GM18507 (cell line): ENCODE measurements at regions not wholly inside any gene's neighbourhood (a gene's known extent, or its start where the extent isn't known, plus 50 kb on each side); places are given as distances from the start of the nearest gene placed in this dataset.
"Not testable (repeated sequence)": the region's sequence is repeated elsewhere in the genome, so short reads cannot be mapped to it uniquely, and the experiment has no call there.

Source experiments
- DNase-seq: peaks from one replicate; pipeline ENCODE4 v3.0.0; 2011; ENCODE audit warnings: low read depth; ENCODE audit not compliant: insufficient read length; ENCODE audit errors: extremely low spot score
- FAIRE-seq: peaks from 2 replicates; lab custom pipeline; 2011; peaks lifted over from hg19 to GRCh38; lab: Jason Lieb, UNC

- no peak for DNase-seq
- FAIRE-seq = no peak
These were observed 404.2 kb downstream of the KCNRG start for GRCh38 chr13:50419331-50419865.

GRCh38 chr13:50419896-50420295 lies 404.7 kb downstream of the KCNRG start:
- FAIRE-seq (no peak), DNase-seq (no peak)

- FAIRE-seq (no peak), DNase-seq (no peak)
These were observed 405.7 kb downstream of the KCNRG start for GRCh38 chr13:50420718-50421472.

- DNase-seq = no peak
- no peak for FAIRE-seq
These were observed 406.4 kb downstream of the KCNRG start for GRCh38 chr13:50421473-50422130.

- FAIRE-seq (no peak), DNase-seq (no peak)
These were observed 407.2 kb downstream of the KCNRG start for GRCh38 chr13:50422181-50423148.

GRCh38 chr13:50424993-50425392 lies 409.7 kb downstream of the KCNRG start:
- no peak for DNase-seq
- FAIRE-seq = no peak

- DNase-seq (no peak), FAIRE-seq (no peak)
These were observed 410.5 kb downstream of the KCNRG start for GRCh38 chr13:50425772-50426171.

- FAIRE-seq = no peak
- DNase-seq = no peak
These were observed 411.7 kb downstream of the KCNRG start for GRCh38 chr13:50426927-50427326.

- not testable (repeated sequence) for DNase-seq, FAIRE-seq
These were observed 412.3 kb downstream of the KCNRG start for GRCh38 chr13:50427511-50427910.

GRCh38 chr13:50428183-50428877 lies 413.1 kb downstream of the KCNRG start:
- no peak for DNase-seq
- no peak for FAIRE-seq

- FAIRE-seq (no peak), DNase-seq (no peak)
These were observed 408.5 kb downstream of the DLEU7 start for GRCh38 chr13:50435011-50435410.

GRCh38 chr13:50437252-50437651 lies 406.2 kb downstream of the DLEU7 start:
- DNase-seq = no peak
- FAIRE-seq = no peak

GRCh38 chr13:50438351-50438750 lies 405.1 kb downstream of the DLEU7 start:
- FAIRE-seq = no peak
- DNase-seq = no peak

GRCh38 chr13:50441130-50441529 lies 402.4 kb downstream of the DLEU7 start:
- FAIRE-seq (no peak), DNase-seq (no peak)

- DNase-seq (no peak), FAIRE-seq (no peak)
These were observed 398.8 kb downstream of the DLEU7 start for GRCh38 chr13:50444726-50445125.

- DNase-seq (no peak), FAIRE-seq (no peak)
These were observed 396.9 kb downstream of the DLEU7 start for GRCh38 chr13:50446611-50447010.

GRCh38 chr13:50448535-50448998 lies 394.9 kb downstream of the DLEU7 start:
- DNase-seq = no peak
- FAIRE-seq = no peak

GRCh38 chr13:50449465-50449864 lies 394.0 kb downstream of the DLEU7 start:
- DNase-seq (no peak), FAIRE-seq (no peak)

GRCh38 chr13:50450279-50450678 lies 393.2 kb downstream of the DLEU7 start:
- DNase-seq = no peak
- FAIRE-seq = no peak
